ENCODE measurements at regions not wholly inside any gene's neighbourhood (a gene's known extent, or its start where the extent isn't known, plus 50 kb on each side); places are given as distances from the start of the nearest gene placed in this dataset.

DNA sequence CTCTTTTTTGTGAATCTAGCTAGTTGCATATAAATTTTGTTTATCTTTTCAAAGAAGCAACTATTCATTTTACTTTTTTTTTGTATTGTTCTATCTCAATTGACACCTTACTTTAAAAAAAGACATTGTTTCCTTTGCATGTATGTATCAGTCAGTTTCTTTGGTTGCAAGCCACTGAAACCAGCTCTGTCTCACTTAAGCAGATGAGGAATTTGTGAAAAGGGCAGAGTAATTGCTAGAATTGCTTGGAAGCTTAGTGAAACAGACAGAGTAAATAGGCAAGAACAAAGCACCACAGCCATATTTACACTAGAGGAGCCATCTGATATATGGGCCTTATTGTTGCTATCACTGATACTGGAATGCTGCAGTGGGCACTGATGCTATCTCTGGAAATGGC lies 231.4 kb upstream of the KLF8 start:
- DNase-seq (ENCODE audit: low spot score) = no peak
- TF ChIP-seq, protein P1, sequence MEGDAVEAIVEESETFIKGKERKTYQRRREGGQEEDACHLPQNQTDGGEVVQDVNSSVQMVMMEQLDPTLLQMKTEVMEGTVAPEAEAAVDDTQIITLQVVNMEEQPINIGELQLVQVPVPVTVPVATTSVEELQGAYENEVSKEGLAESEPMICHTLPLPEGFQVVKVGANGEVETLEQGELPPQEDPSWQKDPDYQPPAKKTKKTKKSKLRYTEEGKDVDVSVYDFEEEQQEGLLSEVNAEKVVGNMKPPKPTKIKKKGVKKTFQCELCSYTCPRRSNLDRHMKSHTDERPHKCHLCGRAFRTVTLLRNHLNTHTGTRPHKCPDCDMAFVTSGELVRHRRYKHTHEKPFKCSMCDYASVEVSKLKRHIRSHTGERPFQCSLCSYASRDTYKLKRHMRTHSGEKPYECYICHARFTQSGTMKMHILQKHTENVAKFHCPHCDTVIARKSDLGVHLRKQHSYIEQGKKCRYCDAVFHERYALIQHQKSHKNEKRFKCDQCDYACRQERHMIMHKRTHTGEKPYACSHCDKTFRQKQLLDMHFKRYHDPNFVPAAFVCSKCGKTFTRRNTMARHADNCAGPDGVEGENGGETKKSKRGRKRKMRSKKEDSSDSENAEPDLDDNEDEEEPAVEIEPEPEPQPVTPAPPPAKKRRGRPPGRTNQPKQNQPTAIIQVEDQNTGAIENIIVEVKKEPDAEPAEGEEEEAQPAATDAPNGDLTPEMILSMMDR (conservative IDR thresholded peaks at IDR 0.05; ENCODE audit: low read length) = no peak
- no peak for TF ChIP-seq EZH2phosphoT487 (IDR thresholded peaks at IDR 0.05; ENCODE audit: borderline replicate concordance, low read depth, low read length)
- H3K79me2 ChIP-seq (ENCODE audit: insufficient read depth, low read depth, low read length) = no peaks in the 10 kb centered on the region
- no peak overlapping the region for H3K4me2 ChIP-seq (ENCODE audit: low read length)
- H2AFZ ChIP-seq (ENCODE audit: low read length) = no peak overlapping the region
- intact Hi-C loops (cut with micrococcal nuclease; ENCODE audit: unreplicated experiment) = no loop called here
- H3K4me3 ChIP-seq (ENCODE audit: low read depth, low read length, poor library complexity, severe bottlenecking) = no peak overlapping the region
- POLR2A ChIA-PET = no interaction called here
- no peaks in the 10 kb centered on the region for H3K36me3 ChIP-seq (ENCODE audit: insufficient read depth, low read length)
- BruUV-seq (replicated peaks) = no TSS peak
- H3K4me1 ChIP-seq (ENCODE audit: insufficient read depth, low read length, poor library complexity, severe bottlenecking) = no peaks in the 10 kb centered on the region
- no peaks in the 10 kb centered on the region for H4K20me1 ChIP-seq (ENCODE audit: insufficient read depth, low read length)
- CTCF ChIA-PET (ENCODE audit: unreplicated experiment) = no interaction called here
- no peak overlapping the region for H3K27ac ChIP-seq (ENCODE audit: low read depth, low read length, poor library complexity, severe bottlenecking)
- no peaks in the 10 kb centered on the region for H3K9me2 ChIP-seq (ENCODE audit: insufficient read depth, low read length)
- no peaks in the 10 kb centered on the region for H3K9me3 ChIP-seq (ENCODE audit: low read length)

DNA sequence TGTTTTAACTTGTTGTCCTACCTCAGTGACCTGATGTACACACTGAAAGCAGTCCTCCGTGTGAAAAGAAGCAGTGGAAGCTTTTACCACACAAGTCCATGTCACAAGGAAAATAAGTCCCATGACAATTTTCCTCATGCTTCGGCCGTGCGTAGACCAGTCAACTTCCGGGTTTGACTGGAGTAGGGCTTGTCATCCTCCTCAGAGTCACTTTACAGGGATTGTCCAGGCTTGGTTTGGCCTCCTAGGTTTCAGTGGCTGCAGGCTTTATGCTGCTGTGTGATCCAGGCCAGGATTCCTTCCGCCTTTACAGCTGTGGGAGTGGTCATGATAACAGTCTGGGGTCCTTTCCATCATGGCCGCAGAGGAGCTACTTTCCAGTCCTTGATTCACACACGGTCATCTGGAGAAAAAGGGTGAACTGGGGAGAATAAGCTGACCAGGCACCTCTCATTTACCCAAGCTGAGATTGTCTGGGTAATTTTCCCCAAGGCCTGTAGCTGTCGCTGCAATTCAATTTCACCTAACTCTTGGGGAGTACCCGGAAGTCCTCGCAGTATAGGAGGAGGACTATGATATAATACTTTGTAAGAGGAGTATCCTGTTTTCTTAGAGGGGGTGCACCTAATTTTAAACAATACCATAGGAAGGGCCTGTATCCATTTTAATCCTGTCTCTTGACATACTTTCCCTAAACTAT lies 206.1 kb upstream of the KLF8 start:
- Histone ChIP-seq H3K4me3 (ENCODE audit: low read depth, low read length, poor library complexity, severe bottlenecking) (no peak overlapping the region), H2AFZ (ENCODE audit: low read length) (no peak overlapping the region)
- CTCF ChIA-PET (ENCODE audit: unreplicated experiment) = no interaction called here

DNA sequence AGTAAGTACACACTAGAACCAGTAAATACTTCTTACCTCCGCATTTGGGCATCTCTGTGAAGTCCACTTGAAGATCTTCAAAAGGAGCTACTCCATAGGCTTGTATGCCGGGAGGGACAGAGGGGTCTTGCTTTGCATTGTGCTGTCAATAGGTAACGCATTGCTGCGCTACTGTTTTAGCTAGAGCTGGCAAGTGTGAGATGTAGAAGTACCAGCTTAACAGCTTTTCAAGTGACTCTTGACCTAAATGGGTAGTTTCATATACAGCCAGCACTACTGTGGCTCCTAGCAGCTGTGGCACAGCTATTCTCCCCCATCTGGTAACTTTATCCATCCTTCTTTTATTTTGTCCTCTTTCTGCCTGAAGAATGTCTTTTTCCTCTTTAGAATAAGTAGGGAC lies 205.3 kb upstream of the KLF8 start:
- H3K27ac ChIP-seq (ENCODE audit: low read depth, low read length, poor library complexity, severe bottlenecking) = no peak overlapping the region
- ChIA-PET POLR2A (no interaction called here), CTCF (ENCODE audit: unreplicated experiment) (no interaction called here)
- H2AFZ ChIP-seq (ENCODE audit: low read length) = no peak overlapping the region
- no peaks in the 10 kb centered on the region for H4K20me1 ChIP-seq (ENCODE audit: insufficient read depth, low read length)
- intact Hi-C loops (cut with micrococcal nuclease; ENCODE audit: unreplicated experiment) = no loop called here
- no peaks in the 10 kb centered on the region for H3K79me2 ChIP-seq (ENCODE audit: insufficient read depth, low read depth, low read length)
- H3K36me3 ChIP-seq (ENCODE audit: insufficient read depth, low read length) = no peaks in the 10 kb centered on the region
- H3K4me3 ChIP-seq (ENCODE audit: low read depth, low read length, poor library complexity, severe bottlenecking) = no peak overlapping the region
- H3K4me1 ChIP-seq (ENCODE audit: insufficient read depth, low read length, poor library complexity, severe bottlenecking) = no peaks in the 10 kb centered on the region
- TF ChIP-seq EZH2phosphoT487 (IDR thresholded peaks at IDR 0.05; ENCODE audit: borderline replicate concordance, low read depth, low read length) = no peak
- no peaks in the 10 kb centered on the region for H3K9me2 ChIP-seq (ENCODE audit: insufficient read depth, low read length)
- no peaks in the 10 kb centered on the region for H3K9me3 ChIP-seq (ENCODE audit: low read length)
- no TSS peak for BruUV-seq (replicated peaks)
- no peak overlapping the region for H3K4me2 ChIP-seq (ENCODE audit: low read length)
- DNase-seq (ENCODE audit: low spot score) = no peak

More for the DNA sequence above, 206.1 kb upstream of the KLF8 start:
- Histone ChIP-seq H3K4me1 (ENCODE audit: insufficient read depth, low read length, poor library complexity, severe bottlenecking) (no peaks in the 10 kb centered on the region), H3K36me3 (ENCODE audit: insufficient read depth, low read length) (no peaks in the 10 kb centered on the region), H4K20me1 (ENCODE audit: insufficient read depth, low read length) (no peaks in the 10 kb centered on the region), H3K27ac (ENCODE audit: low read depth, low read length, poor library complexity, severe bottlenecking) (no peak overlapping the region), H3K9me2 (ENCODE audit: insufficient read depth, low read length) (no peaks in the 10 kb centered on the region), H3K4me2 (ENCODE audit: low read length) (no peak overlapping the region), H3K9me3 (ENCODE audit: low read length) (no peaks in the 10 kb centered on the region), H3K79me2 (ENCODE audit: insufficient read depth, low read depth, low read length) (no peaks in the 10 kb centered on the region)
- DNase-seq (ENCODE audit: low spot score) = no peak
- TF ChIP-seq EZH2phosphoT487 (IDR thresholded peaks at IDR 0.05; ENCODE audit: borderline replicate concordance, low read depth, low read length) = no peak
- TF ChIP-seq, protein P1 (conservative IDR thresholded peaks at IDR 0.05; ENCODE audit: low read length) = no peak
- no TSS peak for BruUV-seq (replicated peaks)
- POLR2A ChIA-PET = no interaction called here
- intact Hi-C loops (cut with micrococcal nuclease; ENCODE audit: unreplicated experiment) = no loop called here

All from OCI-LY7 (cell line).